ENCODE measurements at regions not wholly inside any gene's neighbourhood (a gene's known extent, or its start where the extent isn't known, plus 50 kb on each side); places are given as distances from the start of the nearest gene placed in this dataset.

- TF ChIP-seq CTCF (IDR thresholded peaks at IDR 0.05; ENCODE audit: control extremely low read depth in 1 of 3, insufficient read depth in 1 of 3, low read depth in 1 of 3, low read length in 3 of 3) (no peak), RBBP5 (IDR thresholded peaks at IDR 0.05; ENCODE audit: borderline replicate concordance, low read depth, low read length) (no peak), USF2 (IDR thresholded peaks at IDR 0.05; ENCODE audit: low read length) (no peak), RAD21 (IDR thresholded peaks at IDR 0.05 in 1 of 2, conservative IDR thresholded peaks at IDR 0.05 in 1 of 2; ENCODE audit: low read depth in 2 of 2, low read length in 2 of 2) (no peak), CTBP2 (IDR thresholded peaks at IDR 0.05; ENCODE audit: borderline replicate concordance, insufficient read depth, insufficient read length, low read length) (no peak), CHD2 (IDR thresholded peaks at IDR 0.05; ENCODE audit: low read length) (no peak), POLR2A (IDR thresholded peaks at IDR 0.05; ENCODE audit: control extremely low read depth in 1 of 2, low read depth in 2 of 2, low read length in 2 of 2) (no peak), YY1 (IDR thresholded peaks at IDR 0.05; ENCODE audit: low read depth, low read length) (no peak), TBP (IDR thresholded peaks at IDR 0.05; ENCODE audit: low read depth, low read length) (no peak)
Observed at GRCh38 chr20:54347166-54347833, 128.1 kb upstream of the DOK5 start.

Measured in H1 (cell line).